ENCODE measurements at regions not wholly inside any gene's neighbourhood (a gene's known extent, or its start where the extent isn't known, plus 50 kb on each side); places are given as distances from the start of the nearest gene placed in this dataset.

GRCh38 chr13:32861304-32861703 lies 154.9 kb upstream of the KL start:
- no peak for DNase-seq (ENCODE audit: low read depth, low spot score)

DNA sequence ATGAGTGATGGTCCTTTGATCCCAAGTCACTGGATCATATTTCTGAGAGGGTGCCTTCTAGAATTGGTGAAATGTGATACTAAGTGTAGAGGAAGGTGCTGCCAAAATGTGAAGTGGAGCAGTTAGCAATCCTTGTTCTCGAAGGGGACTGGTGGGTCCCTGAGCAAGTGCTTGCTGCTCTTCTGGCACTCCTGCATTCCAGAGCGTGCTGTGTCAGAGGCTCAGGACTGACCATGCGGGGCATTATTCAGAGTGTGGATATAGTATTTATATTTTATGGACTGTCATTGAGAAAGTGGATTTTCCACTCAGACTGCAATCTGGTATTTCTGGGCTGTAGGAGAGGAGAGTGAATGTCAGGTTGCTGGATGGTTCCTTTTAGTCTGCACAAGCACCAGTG lies 152.6 kb upstream of the KL start:
- DNase-seq (ENCODE audit: low read depth, low spot score) = no peak

DNA sequence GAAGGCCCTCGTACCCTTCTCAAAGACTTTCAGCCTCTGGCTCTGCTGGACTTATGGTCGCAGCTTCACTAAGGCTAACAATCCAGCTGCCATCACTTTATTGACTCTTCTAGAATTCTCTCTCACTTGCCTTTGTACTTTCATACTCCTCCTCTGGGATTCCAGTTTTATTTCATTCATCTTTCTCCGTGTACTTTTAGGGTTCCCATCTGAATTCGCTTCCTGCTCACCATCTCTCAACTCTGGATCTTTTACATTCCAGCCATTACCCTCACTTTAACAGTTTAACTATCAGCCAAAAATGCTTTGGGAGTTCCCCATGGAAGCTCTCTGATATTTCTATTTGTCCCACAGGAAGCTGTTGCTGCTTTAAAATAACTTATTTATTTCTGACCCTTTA lies 149.3 kb upstream of the KL start:
- no peak for DNase-seq (ENCODE audit: low read depth, low spot score)

DNA sequence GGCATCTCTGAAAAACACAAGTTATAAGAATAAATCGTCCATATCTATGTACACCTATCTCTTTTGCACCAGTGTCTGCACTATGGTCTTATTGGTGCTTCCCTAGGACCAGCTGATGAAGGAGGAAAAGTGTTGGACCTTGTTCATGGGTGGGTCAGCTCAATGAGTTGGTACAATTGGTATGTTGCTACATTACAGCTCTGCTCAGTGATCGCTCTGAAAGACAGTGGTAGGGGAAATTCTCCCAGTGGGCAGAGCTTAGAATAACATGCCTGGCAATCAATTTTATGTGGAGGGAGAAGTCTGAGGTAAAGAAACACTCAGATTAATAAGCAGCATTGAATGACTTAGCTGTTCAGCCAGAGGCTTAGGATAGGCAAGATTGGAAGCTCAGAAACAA lies 138.7 kb upstream of the KL start:
- no peak for DNase-seq (ENCODE audit: low read depth, low spot score)

- no peak for DNase-seq (ENCODE audit: low read depth, low spot score)
These were observed 138.1 kb upstream of the KL start for GRCh38 chr13:32878163-32878562.

DNA sequence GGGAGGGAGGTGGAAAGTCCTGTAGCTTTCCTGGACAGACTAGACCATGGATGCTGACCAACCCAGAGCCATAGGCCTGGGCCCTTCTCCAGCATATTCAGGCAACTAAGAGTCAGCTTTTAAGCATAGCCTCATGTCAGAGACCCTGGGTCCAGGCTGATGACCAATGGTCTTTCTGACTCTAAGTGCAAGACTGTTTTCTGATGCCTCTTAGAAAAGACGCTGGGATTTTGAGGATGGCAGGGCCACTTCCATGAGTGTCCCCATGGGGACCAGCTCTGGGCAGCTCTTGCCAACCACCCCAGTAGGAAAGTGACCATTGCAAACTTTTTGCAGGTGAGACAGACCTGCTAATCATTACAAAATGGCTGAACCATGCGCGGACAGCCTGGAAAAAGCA lies 135.6 kb upstream of the KL start:
- no peak for DNase-seq (ENCODE audit: low read depth, low spot score)

- DNase-seq (ENCODE audit: low read depth, low spot score) = no peak
These were observed 135.0 kb upstream of the KL start for GRCh38 chr13:32881074-32881776.

- no peak for DNase-seq (ENCODE audit: low read depth, low spot score)
These were observed 134.5 kb upstream of the KL start for GRCh38 chr13:32881777-32882145.

- DNase-seq (ENCODE audit: low read depth, low spot score) = no peak
These were observed 133.5 kb upstream of the KL start for GRCh38 chr13:32882691-32883090.

DNA sequence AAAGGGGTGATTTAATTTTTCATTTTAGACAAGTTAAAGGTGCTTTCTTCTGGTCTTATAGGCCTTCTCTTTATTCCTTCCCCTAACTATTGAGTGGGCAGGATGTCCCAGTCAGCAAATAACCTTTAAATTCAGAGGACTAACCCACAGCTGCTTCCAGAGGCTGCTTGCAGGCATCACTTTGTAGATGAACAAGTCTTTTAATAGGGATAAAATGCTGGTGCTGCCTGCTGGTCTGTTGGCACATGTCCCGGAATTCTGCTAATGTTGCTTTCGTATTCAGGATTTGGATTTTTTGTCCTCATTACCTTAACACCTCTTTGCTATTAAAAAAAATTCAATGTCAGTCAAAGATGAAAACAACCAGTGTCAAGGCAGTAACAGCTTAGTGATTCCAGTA lies 132.7 kb upstream of the KL start:
- DNase-seq (ENCODE audit: low read depth, low spot score) = no peak

DNA sequence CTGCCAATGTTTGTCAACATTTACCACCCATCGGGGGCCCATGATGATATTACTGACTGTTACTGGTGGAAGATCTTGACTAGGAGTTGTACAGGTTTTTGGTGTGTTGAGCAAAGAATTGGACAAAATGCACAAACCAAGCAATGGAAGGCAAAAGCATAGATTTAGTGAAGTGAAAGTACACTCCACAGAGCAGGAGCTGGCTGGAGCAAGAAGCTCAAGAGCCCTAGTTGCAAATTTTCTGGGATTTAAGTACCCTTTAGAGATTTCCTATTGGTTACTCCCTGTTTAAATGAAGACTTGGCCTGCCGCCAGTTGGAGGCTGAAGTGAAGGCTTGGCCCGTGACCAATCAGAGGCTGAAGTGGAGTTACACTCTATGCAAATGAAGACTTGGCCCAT lies 128.6 kb upstream of the KL start:
- DNase-seq (ENCODE audit: low read depth, low spot score) = no peak

GRCh38 chr13:32889986-32890565 lies 126.1 kb upstream of the KL start:
- no peak for DNase-seq (ENCODE audit: low read depth, low spot score)

- no peak for DNase-seq (ENCODE audit: low read depth, low spot score)
These were observed 123.0 kb upstream of the KL start for GRCh38 chr13:32893176-32893575.

- DNase-seq (ENCODE audit: low read depth, low spot score) = no peak
These were observed 121.6 kb upstream of the KL start for GRCh38 chr13:32894589-32895001.

GRCh38 chr13:32895296-32895695 lies 120.9 kb upstream of the KL start:
- no peak for DNase-seq (ENCODE audit: low read depth, low spot score)

DNA sequence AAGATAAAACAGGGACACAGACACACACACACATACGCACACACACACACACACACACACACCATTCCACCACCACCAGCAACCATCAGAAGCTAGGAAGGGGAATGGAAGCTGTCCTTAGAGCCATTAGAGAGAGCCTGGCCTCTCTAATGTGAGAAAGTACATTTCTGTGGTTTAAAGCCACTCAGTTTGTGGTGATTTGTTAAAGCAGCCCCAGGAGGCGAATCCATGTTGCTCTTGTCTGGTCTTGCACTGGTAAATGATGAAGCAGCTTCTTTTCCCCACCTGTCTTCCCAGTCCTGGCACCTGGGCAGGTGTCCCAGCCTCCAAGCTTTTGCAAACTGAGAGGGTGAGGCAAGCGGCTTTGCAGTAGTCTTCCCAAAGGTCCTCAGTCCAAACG lies 118.9 kb upstream of the KL start:
- no peak for DNase-seq (ENCODE audit: low read depth, low spot score)

GRCh38 chr13:32902029-32902780 lies 114.0 kb upstream of the KL start:
- no peak for DNase-seq (ENCODE audit: low read depth, low spot score)

- DNase-seq (ENCODE audit: low read depth, low spot score) = peak; percentile 70
These were observed 113.3 kb upstream of the KL start for GRCh38 chr13:32902874-32903273.

- DNase-seq (ENCODE audit: low read depth, low spot score) = peak; percentile 21
These were observed 112.5 kb upstream of the KL start for GRCh38 chr13:32903720-32904119.

DNA sequence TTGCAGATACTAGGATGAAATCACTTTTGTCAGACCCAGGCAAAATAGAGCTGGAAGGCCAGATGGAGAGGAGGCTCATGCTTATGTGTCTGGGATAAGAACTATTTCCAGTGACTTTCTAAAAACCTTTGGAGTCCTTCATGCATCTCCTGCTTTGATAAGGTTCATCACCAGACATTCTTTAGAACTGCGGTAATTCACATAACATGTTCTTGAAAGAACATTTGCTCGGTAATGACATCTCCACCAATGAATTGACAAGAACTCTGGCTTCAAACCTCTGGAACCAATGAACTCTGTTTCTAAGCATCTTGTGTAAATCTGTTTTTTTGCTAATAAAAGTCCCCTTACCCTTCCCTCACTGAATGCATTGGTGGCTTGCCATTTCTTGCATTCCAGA lies 112.0 kb upstream of the KL start:
- no peak for DNase-seq (ENCODE audit: low read depth, low spot score)

DNA sequence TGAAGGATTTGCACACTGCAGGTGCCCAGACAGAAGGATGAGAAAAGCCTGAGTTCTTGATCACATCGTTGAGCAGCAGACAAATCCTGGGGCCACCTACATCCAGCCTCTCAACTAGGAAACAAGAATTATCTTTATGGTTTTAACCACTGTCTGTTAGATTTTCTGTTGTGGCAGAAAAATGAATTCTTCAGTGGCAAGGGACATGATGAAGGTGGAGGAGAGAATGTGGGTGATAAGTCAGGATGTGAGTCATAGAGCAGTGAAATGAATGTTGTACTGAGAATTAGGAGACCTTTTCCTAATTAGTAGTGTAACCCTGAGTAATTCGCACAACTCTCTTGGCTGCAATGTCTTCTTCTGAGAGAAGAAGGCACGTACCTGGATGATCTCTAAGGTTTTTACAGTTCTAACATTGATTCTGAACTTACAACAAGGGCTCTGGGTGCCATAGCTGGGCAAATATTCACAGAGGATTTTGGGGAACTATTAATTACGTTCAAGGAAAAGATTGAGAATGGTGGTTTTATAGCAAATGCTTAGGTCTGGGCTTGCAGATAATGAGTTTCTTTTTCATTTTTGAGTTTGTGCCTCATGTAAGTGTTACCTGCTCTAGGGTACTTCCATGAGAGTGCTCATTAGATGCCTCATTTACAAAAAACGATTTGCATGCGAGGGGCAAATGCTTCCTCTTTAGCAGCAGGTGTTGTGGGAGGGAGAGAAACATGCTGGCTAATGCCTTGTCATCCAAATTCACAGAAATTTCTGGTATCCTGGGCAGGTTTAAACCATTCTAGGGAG lies 111.0 kb upstream of the KL start:
- no peak for DNase-seq (ENCODE audit: low read depth, low spot score)

- DNase-seq (ENCODE audit: low read depth, low spot score) = no peak
These were observed 110.4 kb upstream of the KL start for GRCh38 chr13:32905864-32906180.

DNA sequence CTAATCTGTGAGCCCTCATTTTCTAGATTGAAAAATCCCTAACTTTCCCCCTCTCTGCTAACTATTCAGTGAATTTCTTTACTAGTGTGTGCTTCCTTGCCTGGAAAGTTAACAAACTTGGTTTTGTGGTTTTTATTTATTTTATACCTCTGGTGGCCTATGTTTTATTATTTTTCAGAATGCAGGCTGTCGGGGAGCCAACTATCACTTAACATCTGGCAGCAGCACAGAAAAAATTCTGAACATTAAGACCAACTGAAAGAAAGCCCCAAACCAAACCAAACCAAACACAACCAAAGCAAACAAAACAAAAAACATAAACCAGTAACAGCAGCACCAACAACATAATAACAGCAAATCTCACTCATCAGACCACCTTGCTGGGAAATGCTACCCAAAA lies 109.0 kb upstream of the KL start:
- no peak for DNase-seq (ENCODE audit: low read depth, low spot score)

Measured in ELF-1 (cell line).